HG03066 (cell line): ENCODE measurements at regions not wholly inside any gene's neighbourhood (a gene's known extent, or its start where the extent isn't known, plus 50 kb on each side); places are given as distances from the start of the nearest gene placed in this dataset.
A peak's percentile ranks its signal among the peaks of the same experiment; 100 is the strongest.
"Not testable (repeated sequence)": the region's sequence is repeated elsewhere in the genome, so short reads cannot be mapped to it uniquely, and the experiment has no call there.

Experiments used
- ATAC-seq: cut with Tn5 transposase; IDR thresholded peaks from one replicate; pipeline ENCODE4 v1.9.1; 2021; ENCODE audit warnings: low read depth; ENCODE audit not compliant: unreplicated experiment

- ATAC-seq = no peak
These were observed 160.9 kb downstream of the EDEM1 start for GRCh38 chr3:5348229-5348902.

DNA sequence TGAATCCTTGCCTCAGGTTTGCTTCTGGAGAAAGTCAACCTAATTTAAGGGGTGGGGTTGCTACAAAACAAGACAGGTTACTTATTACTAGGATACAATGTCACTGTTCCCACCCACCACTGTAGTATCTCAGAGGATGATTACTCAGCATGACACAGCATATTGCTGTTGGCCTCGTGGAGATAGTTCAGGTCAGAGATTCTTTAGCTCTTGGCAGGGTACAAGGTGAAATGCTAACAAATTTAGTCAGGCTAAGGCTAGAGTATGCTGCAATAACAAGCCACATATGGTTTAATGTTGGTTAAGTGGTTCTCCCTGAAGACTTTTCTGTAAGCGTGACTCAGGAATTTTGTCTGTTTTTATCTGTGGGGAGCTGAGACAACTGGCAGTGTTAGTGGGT, 161.8 kb downstream of the EDEM1 start:
- no peak for ATAC-seq

- no peak for ATAC-seq
These were observed 169.6 kb downstream of the EDEM1 start for GRCh38 chr3:5357089-5357488.

DNA sequence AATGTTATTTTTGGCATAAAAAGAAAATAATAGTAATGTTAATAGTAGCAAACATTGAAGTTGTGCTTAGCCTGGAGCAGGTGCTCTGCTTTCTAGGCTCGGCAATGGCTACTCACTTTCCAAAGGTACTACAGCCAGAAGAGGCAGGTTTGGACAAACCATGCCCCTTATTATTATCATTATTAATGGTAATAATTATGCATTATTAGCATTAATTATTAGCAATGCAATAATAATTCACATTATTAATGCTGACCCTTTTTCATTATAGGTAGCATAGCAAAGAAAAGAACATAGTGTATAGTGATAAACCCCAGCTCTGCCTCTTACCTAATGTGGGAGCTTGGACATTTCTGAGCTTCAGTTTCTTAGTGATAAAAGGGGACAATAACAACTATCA, 171.4 kb downstream of the EDEM1 start:
- ATAC-seq = no peak

GRCh38 chr3:5360453-5360852, 172.9 kb downstream of the EDEM1 start:
- ATAC-seq = no peak

- ATAC-seq = no peak
These were observed 179.2 kb downstream of the EDEM1 start for GRCh38 chr3:5366746-5367145.

DNA sequence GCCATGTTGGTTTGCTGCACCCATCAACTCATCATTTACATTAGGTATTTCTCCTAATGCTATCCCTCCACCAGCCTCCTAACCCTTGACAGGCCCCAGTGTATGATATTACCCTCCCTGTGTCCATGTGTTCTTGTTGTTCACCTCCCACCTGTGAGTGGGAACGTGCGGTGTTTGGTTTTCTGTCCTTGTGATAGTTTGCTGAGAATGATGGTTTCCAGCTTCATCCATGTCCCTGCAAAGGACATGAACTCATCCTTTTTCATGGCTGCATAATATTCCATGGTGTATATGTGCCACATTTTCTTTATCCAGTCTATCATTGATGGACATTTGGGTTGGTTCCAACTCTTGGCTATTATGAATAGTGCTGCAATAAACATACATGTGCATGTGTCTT, 184.0 kb downstream of the EDEM1 start:
- ATAC-seq = not testable (repeated sequence)

DNA sequence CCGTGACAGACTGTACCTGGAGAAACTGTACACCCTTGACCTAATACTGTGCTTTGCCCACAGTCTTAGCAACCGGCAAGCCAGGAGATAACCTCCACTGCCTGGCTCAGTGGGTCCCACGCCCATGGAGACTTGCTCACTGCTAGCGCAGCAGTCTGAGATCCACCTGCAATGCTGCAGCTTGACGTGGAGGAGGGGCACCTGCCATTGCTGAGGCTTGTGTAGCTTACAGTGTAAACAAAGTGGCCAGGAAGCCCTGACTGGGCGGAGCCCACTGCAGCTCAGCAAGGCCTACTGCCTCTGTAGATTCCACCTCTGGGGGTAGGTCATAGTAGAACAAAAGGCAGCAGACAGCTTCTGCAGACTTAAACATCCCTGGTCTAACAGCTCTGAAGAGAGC, 189.3 kb downstream of the EDEM1 start:
- ATAC-seq = no peak

- not testable (repeated sequence) for ATAC-seq
These were observed 191.8 kb downstream of the EDEM1 start for GRCh38 chr3:5379266-5379665.

DNA sequence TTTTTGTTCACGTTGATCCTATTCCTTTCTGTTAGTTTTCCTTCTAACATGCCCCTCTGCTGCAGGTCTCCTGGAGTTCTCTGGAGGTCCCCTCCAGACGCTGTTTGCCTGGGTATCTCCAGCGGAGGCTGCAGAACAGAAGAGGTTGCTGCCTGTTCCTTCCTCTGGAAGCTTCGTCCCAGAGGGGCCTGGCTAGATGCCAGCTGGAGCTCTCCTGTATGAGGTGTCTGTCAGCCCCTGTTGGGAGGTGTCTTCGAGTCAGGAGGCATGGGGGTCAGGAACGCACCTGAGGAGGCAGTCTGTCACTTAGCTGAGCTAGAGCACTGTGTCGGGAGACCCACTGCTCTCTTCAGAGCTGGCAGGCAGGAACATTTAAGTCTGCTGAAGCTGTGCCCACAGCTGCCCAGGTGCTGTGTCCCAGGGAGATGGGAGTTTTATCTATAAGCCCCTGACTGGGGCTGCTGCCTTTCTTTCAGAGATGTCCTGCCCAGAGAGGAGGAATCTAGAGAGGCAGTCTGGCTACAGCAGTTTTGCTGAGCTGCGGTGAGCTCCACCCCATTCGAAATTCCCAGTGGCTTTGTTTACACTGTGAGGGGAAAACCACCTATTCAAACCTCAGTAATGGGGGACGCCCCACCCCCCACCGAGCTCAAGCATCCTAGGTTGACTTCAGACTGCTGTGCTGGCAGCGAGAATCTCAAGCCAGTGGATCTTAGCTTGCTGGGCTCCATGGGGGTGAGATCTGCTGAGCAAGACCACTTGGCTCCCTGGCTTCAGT, 196.2 kb downstream of the EDEM1 start:
- not testable (repeated sequence) for ATAC-seq

GRCh38 chr3:5384557-5385236, 197.2 kb downstream of the EDEM1 start:
- no peak for ATAC-seq

GRCh38 chr3:5388091-5388490, 200.6 kb downstream of the EDEM1 start:
- no peak for ATAC-seq

GRCh38 chr3:5389057-5389456, 201.6 kb downstream of the EDEM1 start:
- ATAC-seq = no peak

GRCh38 chr3:5390221-5390620, 202.7 kb downstream of the EDEM1 start:
- peak; percentile 48 for ATAC-seq

- ATAC-seq = no peak
These were observed 203.6 kb downstream of the EDEM1 start for GRCh38 chr3:5390936-5391625.

- ATAC-seq = no peak
These were observed 213.5 kb downstream of the EDEM1 start for GRCh38 chr3:5401002-5401401.

DNA sequence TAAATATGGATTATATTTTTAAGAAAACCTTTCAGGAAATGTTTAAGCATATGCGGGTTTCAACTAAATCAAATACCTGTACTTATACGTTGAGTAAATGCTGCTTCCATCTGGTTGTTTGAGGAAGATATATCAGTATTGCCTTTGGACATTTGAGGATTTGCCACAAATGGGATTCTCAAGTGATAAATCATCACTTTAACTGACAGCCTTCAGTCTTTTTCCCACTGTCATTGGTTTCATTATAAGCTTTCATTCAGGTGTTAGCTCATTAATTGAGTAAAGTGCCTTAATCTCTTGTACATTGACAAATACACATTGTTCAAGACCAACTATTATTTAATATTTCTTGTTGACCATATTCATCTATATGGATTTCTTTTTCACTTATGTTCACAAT, 217.2 kb downstream of the EDEM1 start:
- ATAC-seq = no peak

GRCh38 chr3:5411786-5412185, 224.3 kb downstream of the EDEM1 start:
- ATAC-seq = no peak

GRCh38 chr3:5423076-5423475, 235.6 kb downstream of the EDEM1 start:
- no peak for ATAC-seq

DNA sequence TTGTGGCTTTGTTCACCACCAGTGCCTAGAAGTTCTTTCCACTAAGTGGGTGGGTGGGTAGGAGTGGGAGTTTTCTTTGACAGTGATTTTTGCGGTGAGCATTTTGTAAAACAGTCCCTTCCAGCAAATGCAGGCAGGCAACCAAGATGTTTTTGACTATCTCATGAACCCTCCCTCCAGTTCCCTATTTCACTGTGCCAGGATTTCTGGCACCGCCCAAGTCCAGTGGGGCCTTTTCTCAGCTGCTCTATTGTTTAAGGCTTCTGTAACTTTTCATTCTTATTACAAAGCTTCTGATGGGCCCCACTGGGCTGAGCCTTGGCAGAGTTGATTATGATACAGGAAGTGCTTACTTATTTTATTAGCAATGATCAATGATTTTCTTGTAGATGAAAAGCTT, 236.0 kb downstream of the EDEM1 start:
- ATAC-seq = no peak

GRCh38 chr3:5425371-5425770, 237.9 kb downstream of the EDEM1 start:
- no peak for ATAC-seq
